NCI-H1694 (cell line): ENCODE measurements at regions not wholly inside any gene's neighbourhood (a gene's known extent, or its start where the extent isn't known, plus 50 kb on each side); places are given as distances from the start of the nearest gene placed in this dataset.

Source experiments
- DNase-seq: peaks from one replicate; lab custom pipeline; 2025; lab: John Stamatoyannopoulos, UW

GRCh38 chr3:180092889-180093288, 56.2 kb upstream of the PEX5L start:
- DNase-seq, result no peak

- no peak for DNase-seq
Measured at GRCh38 chr3:180093535-180093934, 56.8 kb upstream of the PEX5L start.

GRCh38 chr3:180097626-180098025, 60.9 kb upstream of the PEX5L start:
- DNase-seq, result no peak

GRCh38 chr3:180102134-180102533, 65.4 kb upstream of the PEX5L start:
- DNase-seq, result no peak

- DNase-seq, result no peak
Measured at GRCh38 chr3:180102604-180103003, 65.9 kb upstream of the PEX5L start.

GRCh38 chr3:180116203-180116602, 79.5 kb upstream of the PEX5L start:
- no peak for DNase-seq

GRCh38 chr3:180116658-180117057, 79.9 kb upstream of the PEX5L start:
- DNase-seq, result no peak

- no peak for DNase-seq
Measured at GRCh38 chr3:180117381-180118163, 80.8 kb upstream of the PEX5L start.

- no peak for DNase-seq
Measured at GRCh38 chr3:180119567-180119966, 82.8 kb upstream of the PEX5L start.

GRCh38 chr3:180123928-180124327, 87.2 kb upstream of the PEX5L start:
- no peak for DNase-seq

- DNase-seq, result no peak
Measured at GRCh38 chr3:180131169-180131568, 94.4 kb upstream of the PEX5L start.

GRCh38 chr3:180135101-180135500, 98.4 kb upstream of the PEX5L start:
- DNase-seq, result no peak

GRCh38 chr3:180138871-180139270, 102.1 kb upstream of the PEX5L start:
- no peak for DNase-seq

- DNase-seq, result no peak
Measured at GRCh38 chr3:180142041-180142440, 105.3 kb upstream of the PEX5L start.

GRCh38 chr3:180142472-180142871, 105.7 kb upstream of the PEX5L start:
- no peak for DNase-seq

GRCh38 chr3:180161770-180162169, 125.0 kb upstream of the PEX5L start:
- no peak for DNase-seq

GRCh38 chr3:180175572-180175971, 138.8 kb upstream of the PEX5L start:
- DNase-seq, result no peak

- no peak for DNase-seq
Measured at GRCh38 chr3:180176059-180176458, 139.3 kb upstream of the PEX5L start.

GRCh38 chr3:180177255-180177654, 140.5 kb upstream of the PEX5L start:
- DNase-seq, result no peak

- DNase-seq, result no peak
Measured at GRCh38 chr3:180179562-180179961, 142.8 kb upstream of the PEX5L start.

GRCh38 chr3:180180795-180181194, 144.1 kb upstream of the PEX5L start:
- no peak for DNase-seq

- DNase-seq, result no peak
Measured at GRCh38 chr3:180181387-180181786, 144.7 kb upstream of the PEX5L start.

- no peak for DNase-seq
Measured at GRCh38 chr3:180183346-180183745, 146.6 kb upstream of the PEX5L start.

- DNase-seq, result no peak
Measured at GRCh38 chr3:180184816-180185215, 148.1 kb upstream of the PEX5L start.
